WERI-Rb-1 (cell line): ENCODE measurements at regions not wholly inside any gene's neighbourhood (a gene's known extent, or its start where the extent isn't known, plus 50 kb on each side); places are given as distances from the start of the nearest gene placed in this dataset.

ENCODE experiments used
- DNase-seq: peaks from one replicate; pipeline ENCODE4 v3.0.0-alpha.2; 2020
- H3K27ac ChIP-seq: fragments of 250-450 bp; sonication (Bioruptor Pico); 2 replicates; pipeline ENCODE4 v1.5.1; 2020; ENCODE audit warnings: mild to moderate bottlenecking, moderate library complexity
- H3K27me3 ChIP-seq: fragments of 250-450 bp; sonication (Bioruptor Pico); 2 replicates; pipeline ENCODE4 v1.5.1; 2021; ENCODE audit warnings: mild to moderate bottlenecking, low read depth, moderate library complexity; ENCODE audit not compliant: insufficient read depth, severe bottlenecking
- H3K36me3 ChIP-seq: fragments of 250-450 bp; sonication (Bioruptor Pico); 2 replicates; pipeline ENCODE4 v1.5.1; 2020; ENCODE audit warnings: mild to moderate bottlenecking, moderate library complexity
- H3K4me3 ChIP-seq: 2 replicates; pipeline ENCODE4 v1.5.1; 2011; ENCODE audit warnings: low read depth, mild to moderate bottlenecking, control low read depth, low read length
- H3K9me3 ChIP-seq: fragments of 250-450 bp; sonication (Bioruptor Pico); 2 replicates; pipeline ENCODE4 v1.5.1; 2021; ENCODE audit warnings: mild to moderate bottlenecking, moderate library complexity; ENCODE audit not compliant: severe bottlenecking
- CTCF ChIP-seq: IDR thresholded peaks from 2 replicates; pipeline ENCODE4 v1.5.1; 2011; ENCODE audit warnings: low read depth, mild to moderate bottlenecking, control low read depth, inconsistent platforms, low read length

GRCh38 chr3:177499779-177500423, 302.6 kb upstream of the TBL1XR1 start:
- H3K27ac ChIP-seq = no peak overlapping the region
- no peak for TF ChIP-seq CTCF

GRCh38 chr3:177510693-177511216, 313.5 kb upstream of the TBL1XR1 start:
- Histone ChIP-seq H3K4me3 (no peak overlapping the region), H3K9me3 (no peaks in the 10 kb centered on the region), H3K36me3 (no peaks in the 10 kb centered on the region), H3K27me3 (no peaks in the 10 kb centered on the region), H3K27ac (no peak overlapping the region)
- TF ChIP-seq CTCF = no peak
- no peak for DNase-seq

More at GRCh38 chr3:177499779-177500423, 302.6 kb upstream of the TBL1XR1 start:
- Histone ChIP-seq H3K9me3 (no peaks in the 10 kb centered on the region), H3K27me3 (no peaks in the 10 kb centered on the region), H3K36me3 (no peaks in the 10 kb centered on the region), H3K4me3 (no peak overlapping the region)
- DNase-seq = no peak

- no peaks in the 10 kb centered on the region for H3K9me3 ChIP-seq
- no peak overlapping the region for H3K4me3 ChIP-seq
- no peaks in the 10 kb centered on the region for H3K36me3 ChIP-seq
- no peak for TF ChIP-seq CTCF
- DNase-seq = no peak
- H3K27me3 ChIP-seq = no peaks in the 10 kb centered on the region
- no peak overlapping the region for H3K27ac ChIP-seq
Observed at GRCh38 chr3:177512945-177513814, 315.9 kb upstream of the TBL1XR1 start.

GRCh38 chr3:177513815-177514610, 316.7 kb upstream of the TBL1XR1 start:
- no peak for TF ChIP-seq CTCF
- Histone ChIP-seq H3K27me3 (no peaks in the 10 kb centered on the region), H3K4me3 (no peak overlapping the region), H3K36me3 (no peaks in the 10 kb centered on the region), H3K9me3 (no peaks in the 10 kb centered on the region), H3K27ac (no peak overlapping the region)
- no peak for DNase-seq

GRCh38 chr3:177514611-177515499, 317.6 kb upstream of the TBL1XR1 start:
- no peak for DNase-seq
- Histone ChIP-seq H3K9me3 (no peaks in the 10 kb centered on the region), H3K27ac (no peak overlapping the region), H3K27me3 (no peaks in the 10 kb centered on the region), H3K36me3 (no peaks in the 10 kb centered on the region), H3K4me3 (no peak overlapping the region)
- no peak for TF ChIP-seq CTCF
